ENCODE measurements at regions not wholly inside any gene's neighbourhood (a gene's known extent, or its start where the extent isn't known, plus 50 kb on each side); places are given as distances from the start of the nearest gene placed in this dataset.

DNA sequence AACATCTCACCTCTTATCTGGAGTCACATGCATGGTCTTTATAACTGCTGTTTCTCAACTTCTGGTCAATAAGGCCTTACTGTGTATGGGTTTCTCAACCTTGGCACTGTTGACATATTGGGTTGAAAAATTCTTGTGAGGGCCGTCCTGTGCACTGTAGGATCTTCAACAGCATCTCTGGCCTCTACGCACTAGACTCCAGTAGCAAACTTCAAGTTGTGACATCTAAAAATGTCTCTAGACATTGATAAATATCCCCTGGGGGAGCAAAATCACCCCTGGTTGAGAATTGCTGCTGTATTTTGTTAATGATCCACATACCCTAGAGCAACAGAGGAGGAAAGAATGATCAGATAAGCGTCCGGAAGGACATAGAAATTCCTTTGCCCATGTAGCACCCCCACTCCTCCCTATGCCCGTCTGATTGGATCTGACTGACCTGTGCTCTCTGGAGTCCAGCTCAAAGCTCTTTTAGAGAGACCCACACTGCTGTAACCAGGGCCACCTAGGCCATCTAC lies 423.5 kb upstream of the ZMIZ1 start:
- peaks cover 5% of the 10 kb centered on the region; the same call in 1 of the 2 replicates for H3K4me1 ChIP-seq (ENCODE audit: insufficient read depth, low read length)
- no peaks in the 10 kb centered on the region for H3K36me3 ChIP-seq (ENCODE audit: insufficient read depth, low read length)
- no peak overlapping the region for H3K4me3 ChIP-seq (ENCODE audit: low read length)
- WGBS = 92% methylated on average over 5 of the region's 5 CpGs
- no peaks in the 10 kb centered on the region for H3K27me3 ChIP-seq (ENCODE audit: insufficient read depth, low read length)
- H3K9ac ChIP-seq (ENCODE audit: low read depth, low read length) = no peak overlapping the region
- H3K9me3 ChIP-seq (ENCODE audit: insufficient read depth, low read depth, low read length) = 0 out of 2 replicates have a peak, but pooled peaks cover 3% of the 10 kb centered on the region
- no peak overlapping the region for H3K27ac ChIP-seq (ENCODE audit: low read depth, low read length)

DNA sequence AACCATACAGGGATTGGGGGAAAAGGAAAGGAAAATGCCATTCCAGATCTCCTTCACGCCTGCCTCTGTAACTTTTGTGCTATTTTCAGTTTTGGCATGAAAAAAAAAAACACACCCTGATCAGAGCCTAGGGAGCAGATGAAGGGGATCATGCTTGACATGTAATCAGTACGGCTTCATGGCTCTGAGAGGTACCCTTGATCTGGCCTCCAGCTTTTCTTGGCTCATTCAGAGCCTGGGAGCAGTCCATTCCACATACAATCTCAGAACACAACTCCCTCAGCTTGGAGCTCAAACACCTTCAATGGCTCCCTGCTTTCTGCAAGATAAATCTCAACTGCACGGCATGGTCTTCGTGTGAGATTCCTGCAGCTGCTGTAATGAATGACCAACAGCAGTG lies 422.8 kb upstream of the ZMIZ1 start:
- no peaks in the 10 kb centered on the region for H3K36me3 ChIP-seq (ENCODE audit: insufficient read depth, low read length)
- H3K27me3 ChIP-seq (ENCODE audit: insufficient read depth, low read length) = no peaks in the 10 kb centered on the region
- peaks cover 5% of the 10 kb centered on the region; the same call in 1 of the 2 replicates for H3K4me1 ChIP-seq (ENCODE audit: insufficient read depth, low read length)
- WGBS = 96% methylated on average over 4 of the region's 4 CpGs
- 0 out of 2 replicates have a peak, but pooled peaks cover 3% of the 10 kb centered on the region for H3K9me3 ChIP-seq (ENCODE audit: insufficient read depth, low read depth, low read length)
- H3K9ac ChIP-seq (ENCODE audit: low read depth, low read length) = no peak overlapping the region
- no peak overlapping the region for H3K27ac ChIP-seq (ENCODE audit: low read depth, low read length)
- H3K4me3 ChIP-seq (ENCODE audit: low read length) = no peak overlapping the region

DNA sequence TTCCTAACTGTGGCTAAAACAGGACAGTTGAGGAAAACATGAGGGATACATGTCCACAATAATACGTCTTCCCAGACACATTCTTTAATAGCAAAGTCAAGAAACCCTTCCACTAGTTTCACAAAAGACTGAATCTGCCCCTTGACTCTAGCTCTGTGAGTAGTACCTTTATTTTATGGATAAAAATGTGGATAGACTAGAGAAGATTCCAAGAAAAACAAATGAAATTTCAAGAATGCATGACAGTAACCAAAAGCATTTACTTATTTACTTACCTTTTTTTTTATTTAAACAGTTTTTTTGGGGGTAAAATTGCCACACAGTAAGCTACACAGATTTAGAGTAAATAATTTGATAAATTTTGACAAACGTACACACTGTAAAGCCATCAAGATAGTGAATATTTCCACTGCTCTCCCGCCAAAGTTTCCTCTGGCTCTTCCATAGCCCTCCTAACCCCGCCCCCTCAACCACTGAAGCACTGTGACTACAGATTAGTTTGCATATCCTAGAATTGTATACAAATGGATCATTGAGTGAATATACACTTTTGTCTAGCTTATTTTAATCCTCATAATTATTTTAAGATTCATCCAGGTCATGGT lies 420.4 kb upstream of the ZMIZ1 start:
- H3K27ac ChIP-seq (ENCODE audit: low read depth, low read length) = no peak overlapping the region
- H3K27me3 ChIP-seq (ENCODE audit: insufficient read depth, low read length) = no peaks in the 10 kb centered on the region
- peaks cover 5% of the 10 kb centered on the region; the same call in 1 of the 2 replicates for H3K4me1 ChIP-seq (ENCODE audit: insufficient read depth, low read length)
- H3K9ac ChIP-seq (ENCODE audit: low read depth, low read length) = no peak overlapping the region
- no peak overlapping the region for H3K4me3 ChIP-seq (ENCODE audit: low read length)
- H3K9me3 ChIP-seq (ENCODE audit: insufficient read depth, low read depth, low read length) = 0 out of 2 replicates have a peak, but pooled peaks cover 3% of the 10 kb centered on the region
- WGBS = 87% methylated on average over 3 of the region's 4 CpGs
- no peaks in the 10 kb centered on the region for H3K36me3 ChIP-seq (ENCODE audit: insufficient read depth, low read length)

DNA sequence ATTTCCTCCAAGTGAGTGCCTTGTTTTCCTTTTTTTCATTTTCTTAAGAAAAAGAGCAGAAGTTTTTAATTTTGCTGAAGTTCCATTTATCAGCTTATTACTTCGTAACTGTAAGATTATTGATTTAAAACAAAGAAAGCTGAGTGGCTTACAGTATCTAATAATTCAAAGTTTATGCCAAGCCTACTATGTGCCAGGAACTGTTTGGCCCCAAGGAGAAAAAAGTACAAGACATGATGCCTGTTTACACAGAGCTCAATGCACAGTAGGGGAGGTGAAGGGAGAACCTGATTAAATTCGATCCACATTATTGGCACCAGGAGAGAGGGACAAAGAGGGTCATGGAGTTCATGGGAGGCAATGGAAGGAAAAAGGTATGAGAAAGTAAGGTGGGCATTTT lies 419.3 kb upstream of the ZMIZ1 start:
- Histone ChIP-seq H3K27ac (ENCODE audit: low read depth, low read length) (no peak overlapping the region), H3K4me1 (ENCODE audit: insufficient read depth, low read length) (peaks cover 5% of the 10 kb centered on the region; the same call in 1 of the 2 replicates), H3K4me3 (ENCODE audit: low read length) (no peak overlapping the region), H3K27me3 (ENCODE audit: insufficient read depth, low read length) (no peaks in the 10 kb centered on the region), H3K36me3 (ENCODE audit: insufficient read depth, low read length) (no peaks in the 10 kb centered on the region), H3K9me3 (ENCODE audit: insufficient read depth, low read depth, low read length) (0 out of 2 replicates have a peak, but pooled peaks cover 3% of the 10 kb centered on the region), H3K9ac (ENCODE audit: low read depth, low read length) (no peak overlapping the region)
- WGBS = 88% methylated on average over 1 of the region's 2 CpGs

GRCh38 chr10:78650122-78650521 lies 418.6 kb upstream of the ZMIZ1 start:
- H3K27me3 ChIP-seq (ENCODE audit: insufficient read depth, low read length) = no peaks in the 10 kb centered on the region
- H3K4me1 ChIP-seq (ENCODE audit: insufficient read depth, low read length) = peaks cover 5% of the 10 kb centered on the region; the same call in 1 of the 2 replicates
- no peak overlapping the region for H3K4me3 ChIP-seq (ENCODE audit: low read length)
- no peak overlapping the region for H3K9ac ChIP-seq (ENCODE audit: low read depth, low read length)
- no peak overlapping the region for H3K27ac ChIP-seq (ENCODE audit: low read depth, low read length)
- H3K9me3 ChIP-seq (ENCODE audit: insufficient read depth, low read depth, low read length) = no peaks in the 10 kb centered on the region
- H3K36me3 ChIP-seq (ENCODE audit: insufficient read depth, low read length) = no peaks in the 10 kb centered on the region

GRCh38 chr10:78651287-78651686 lies 417.5 kb upstream of the ZMIZ1 start:
- WGBS = 98% methylated on average over 3 of the region's 4 CpGs
- H3K27me3 ChIP-seq (ENCODE audit: insufficient read depth, low read length) = no peaks in the 10 kb centered on the region
- H3K9ac ChIP-seq (ENCODE audit: low read depth, low read length) = no peak overlapping the region
- H3K36me3 ChIP-seq (ENCODE audit: insufficient read depth, low read length) = no peaks in the 10 kb centered on the region
- no peak overlapping the region for H3K4me3 ChIP-seq (ENCODE audit: low read length)
- H3K9me3 ChIP-seq (ENCODE audit: insufficient read depth, low read depth, low read length) = no peaks in the 10 kb centered on the region
- H3K27ac ChIP-seq (ENCODE audit: low read depth, low read length) = no peak overlapping the region
- H3K4me1 ChIP-seq (ENCODE audit: insufficient read depth, low read length) = peaks cover 11% of the 10 kb centered on the region; the same call in 1 of the 2 replicates

- Histone ChIP-seq H3K4me1 (ENCODE audit: insufficient read depth, low read length) (peaks cover 12% of the 10 kb centered on the region; the same call in 1 of the 2 replicates), H3K9me3 (ENCODE audit: insufficient read depth, low read depth, low read length) (no peaks in the 10 kb centered on the region), H3K27me3 (ENCODE audit: insufficient read depth, low read length) (no peaks in the 10 kb centered on the region), H3K9ac (ENCODE audit: low read depth, low read length) (no peak overlapping the region), H3K27ac (ENCODE audit: low read depth, low read length) (no peak overlapping the region), H3K36me3 (ENCODE audit: insufficient read depth, low read length) (no peaks in the 10 kb centered on the region), H3K4me3 (ENCODE audit: low read length) (no peak overlapping the region)
- WGBS = 88% methylated on average over 2 of the region's 2 CpGs
Observed at GRCh38 chr10:78653555-78653954, 415.2 kb upstream of the ZMIZ1 start.

DNA sequence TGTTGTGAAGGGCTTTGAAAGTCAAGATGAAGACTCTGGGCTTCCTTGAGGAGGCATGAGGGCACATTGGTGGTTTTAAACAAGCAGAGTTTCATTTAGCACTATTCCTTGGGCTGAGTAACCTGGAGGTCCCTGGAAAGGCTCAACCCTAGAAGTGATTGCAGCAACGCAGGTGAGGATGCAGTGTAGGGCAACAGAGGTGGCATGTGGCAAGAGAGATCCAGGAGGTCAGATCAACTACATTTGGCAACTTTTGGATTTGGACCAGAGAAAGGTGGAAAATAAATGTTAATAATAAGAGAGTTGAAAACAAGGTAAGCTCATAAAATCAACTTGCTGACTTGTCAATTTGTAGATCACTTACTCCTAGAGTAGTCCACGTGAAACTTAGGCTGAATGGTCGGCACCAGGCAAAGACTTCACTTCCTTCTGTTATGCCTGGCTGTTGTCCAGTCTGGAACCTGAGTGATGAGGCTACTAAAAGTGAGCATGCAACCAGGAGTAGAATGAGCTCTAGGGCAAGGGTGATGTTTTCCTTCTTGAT lies 414.6 kb upstream of the ZMIZ1 start:
- Histone ChIP-seq H3K27me3 (ENCODE audit: insufficient read depth, low read length) (no peaks in the 10 kb centered on the region), H3K9ac (ENCODE audit: low read depth, low read length) (no peak overlapping the region)
- WGBS = 93% methylated on average over 3 of the region's 3 CpGs

GRCh38 chr10:78655979-78656378 lies 412.8 kb upstream of the ZMIZ1 start:
- WGBS = 92% methylated on average over 5 of the region's 5 CpGs
- Histone ChIP-seq H3K27me3 (ENCODE audit: insufficient read depth, low read length) (no peaks in the 10 kb centered on the region), H3K9ac (ENCODE audit: low read depth, low read length) (no peak overlapping the region; the same call in 1 of the 2 replicates), H3K27ac (ENCODE audit: low read depth, low read length) (no peak overlapping the region; the same call in 1 of the 2 replicates), H3K4me3 (ENCODE audit: low read length) (no peak overlapping the region), H3K9me3 (ENCODE audit: insufficient read depth, low read depth, low read length) (no peaks in the 10 kb centered on the region), H3K4me1 (ENCODE audit: insufficient read depth, low read length) (peaks cover 10% of the 10 kb centered on the region; the same call in 1 of the 2 replicates), H3K36me3 (ENCODE audit: insufficient read depth, low read length) (no peaks in the 10 kb centered on the region)

More for the DNA sequence above, 414.6 kb upstream of the ZMIZ1 start:
- Histone ChIP-seq H3K36me3 (ENCODE audit: insufficient read depth, low read length) (no peaks in the 10 kb centered on the region), H3K4me3 (ENCODE audit: low read length) (no peak overlapping the region), H3K4me1 (ENCODE audit: insufficient read depth, low read length) (peaks cover 12% of the 10 kb centered on the region; the same call in 1 of the 2 replicates), H3K27ac (ENCODE audit: low read depth, low read length) (no peak overlapping the region), H3K9me3 (ENCODE audit: insufficient read depth, low read depth, low read length) (no peaks in the 10 kb centered on the region)

- Histone ChIP-seq H3K9ac (ENCODE audit: low read depth, low read length) (peak overlapping the region; percentile 21; the same call in 1 of the 2 replicates), H3K9me3 (ENCODE audit: insufficient read depth, low read depth, low read length) (no peaks in the 10 kb centered on the region), H3K27ac (ENCODE audit: low read depth, low read length) (peak overlapping the region; percentile 11; the same call in 1 of the 2 replicates), H3K27me3 (ENCODE audit: insufficient read depth, low read length) (no peaks in the 10 kb centered on the region), H3K4me3 (ENCODE audit: low read length) (no peak overlapping the region), H3K36me3 (ENCODE audit: insufficient read depth, low read length) (no peaks in the 10 kb centered on the region), H3K4me1 (ENCODE audit: insufficient read depth, low read length) (peaks cover 10% of the 10 kb centered on the region; the same call in 1 of the 2 replicates)
- WGBS = 90% methylated on average over 29 of the region's 29 CpGs
Observed at GRCh38 chr10:78656417-78657162, 412.2 kb upstream of the ZMIZ1 start.

All from HUES64 (cell line).